H1 (cell line): ENCODE measurements at regions not wholly inside any gene's neighbourhood (a gene's known extent, or its start where the extent isn't known, plus 50 kb on each side); places are given as distances from the start of the nearest gene placed in this dataset.

ENCODE experiments used
- ATF3 ChIP-seq: IDR thresholded peaks from 2 replicates; pipeline ENCODE4 v1.6.1; 2011; ENCODE audit warnings: low read depth, mild to moderate bottlenecking, low read length; ENCODE audit not compliant: insufficient read depth
- KDM4A ChIP-seq: IDR thresholded peaks from one replicate; pipeline ENCODE4 v1.7.1; 2012; ENCODE audit warnings: low read depth, mild to moderate bottlenecking, moderate library complexity, low read length, inconsistent platforms; ENCODE audit not compliant: severe bottlenecking

- TF ChIP-seq ATF3: no peak
- TF ChIP-seq KDM4A: no peak
These were observed 66.6 kb upstream of the STAM2 start (continued) for GRCh38 chr2:152241948-152242729.
